SIG-M5 treated with dmso at 0.1 percent for 504 hours (cell line): ENCODE measurements at regions not wholly inside any gene's neighbourhood (a gene's known extent, or its start where the extent isn't known, plus 50 kb on each side); places are given as distances from the start of the nearest gene placed in this dataset.
"Not testable (repeated sequence)": the region's sequence is repeated elsewhere in the genome, so short reads cannot be mapped to it uniquely, and the experiment has no call there.

Experiments used
- DNase-seq: peaks from one replicate; lab custom pipeline; 2025; ENCODE audit not compliant: unreplicated experiment; lab: John Stamatoyannopoulos, UW

DNA sequence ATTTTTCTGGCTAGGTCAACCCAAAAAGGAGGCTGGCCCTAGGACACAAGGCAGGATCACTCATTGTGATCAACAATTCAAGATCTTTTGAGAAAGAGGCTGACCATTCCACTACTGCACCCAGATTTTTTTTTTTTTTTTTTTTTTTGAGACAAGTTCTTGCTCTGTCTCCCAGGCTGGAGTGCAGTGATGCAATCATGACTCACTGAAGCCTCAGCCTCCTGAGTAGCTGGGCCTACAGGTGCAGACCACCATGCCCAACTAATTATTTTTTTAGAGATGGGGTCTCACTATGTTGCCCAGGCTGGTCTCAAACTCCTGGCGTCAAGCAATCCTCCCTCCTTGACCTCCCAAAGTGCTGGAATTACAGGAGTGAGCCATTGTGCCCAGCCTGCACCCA, 265.4 kb downstream of the SOX9 start:
- DNase-seq: not testable (repeated sequence)

DNA sequence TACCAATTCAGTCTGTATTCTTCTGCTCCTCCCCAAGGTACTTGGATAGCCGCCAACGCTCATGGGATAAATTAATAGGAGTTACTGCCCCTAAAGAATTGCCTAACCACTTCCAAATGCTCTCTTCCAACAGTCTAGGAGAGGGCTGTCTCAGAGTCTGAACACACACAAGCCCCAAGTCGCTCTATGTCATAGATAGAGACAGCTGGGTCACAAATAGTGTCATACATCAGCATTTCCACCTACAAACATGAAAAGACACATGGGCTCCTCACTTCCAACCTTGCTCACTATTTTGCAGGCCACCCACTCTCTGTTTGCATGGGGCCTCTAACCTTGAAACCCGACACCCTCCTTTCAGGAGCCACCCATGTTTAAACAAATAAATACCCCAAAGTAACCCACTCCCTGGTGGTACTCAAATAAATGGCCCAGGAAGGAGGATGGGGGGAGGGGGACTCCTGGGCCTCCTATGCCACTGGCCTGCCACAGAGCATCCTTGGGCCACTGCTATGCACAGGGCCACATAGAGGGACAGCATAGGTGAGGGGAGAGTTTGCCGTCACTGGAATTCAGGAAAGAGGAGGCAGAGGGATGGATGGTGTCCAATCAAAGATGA, 265.9 kb downstream of the SOX9 start:
- DNase-seq: no peak

DNA sequence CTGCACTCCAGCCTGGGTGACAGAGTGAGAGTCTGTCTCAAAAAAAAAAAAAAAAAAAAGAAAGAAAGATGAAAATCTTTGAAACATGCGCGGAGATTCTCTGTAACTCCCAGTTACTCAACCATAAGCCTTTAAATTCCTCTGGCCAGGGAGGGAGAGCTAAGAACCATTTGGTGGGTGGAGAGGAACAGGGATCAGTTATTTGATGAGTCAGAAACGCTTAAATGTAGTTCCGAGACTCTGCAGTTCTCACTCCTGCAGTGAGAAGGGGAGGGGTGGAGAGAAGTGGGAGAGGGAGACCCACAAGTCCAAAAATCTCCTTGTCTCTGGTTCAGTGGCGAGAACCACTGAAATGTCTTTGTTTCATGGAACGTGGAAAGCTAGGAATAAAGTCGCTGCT, 266.7 kb downstream of the SOX9 start:
- no peak for DNase-seq

DNA sequence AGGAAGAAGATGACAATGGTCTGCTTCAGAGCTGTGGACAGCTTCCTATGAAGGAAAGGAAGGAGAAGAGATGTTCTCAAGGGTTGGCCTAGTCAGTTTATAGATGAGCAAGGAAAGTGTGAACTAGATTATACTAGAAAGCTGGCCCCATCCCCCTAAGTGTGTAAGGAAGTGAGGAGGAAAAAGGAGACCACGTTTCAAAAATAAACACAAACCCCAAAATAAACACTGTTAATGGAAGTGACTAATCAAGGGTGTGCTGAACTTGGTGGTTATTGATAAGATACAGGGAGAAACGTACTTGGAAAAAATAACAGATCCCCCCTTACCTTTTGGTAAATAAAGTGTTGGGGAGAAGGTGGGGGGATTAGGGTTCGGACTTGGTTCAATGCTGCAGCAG, 267.1 kb downstream of the SOX9 start:
- DNase-seq: no peak

DNA sequence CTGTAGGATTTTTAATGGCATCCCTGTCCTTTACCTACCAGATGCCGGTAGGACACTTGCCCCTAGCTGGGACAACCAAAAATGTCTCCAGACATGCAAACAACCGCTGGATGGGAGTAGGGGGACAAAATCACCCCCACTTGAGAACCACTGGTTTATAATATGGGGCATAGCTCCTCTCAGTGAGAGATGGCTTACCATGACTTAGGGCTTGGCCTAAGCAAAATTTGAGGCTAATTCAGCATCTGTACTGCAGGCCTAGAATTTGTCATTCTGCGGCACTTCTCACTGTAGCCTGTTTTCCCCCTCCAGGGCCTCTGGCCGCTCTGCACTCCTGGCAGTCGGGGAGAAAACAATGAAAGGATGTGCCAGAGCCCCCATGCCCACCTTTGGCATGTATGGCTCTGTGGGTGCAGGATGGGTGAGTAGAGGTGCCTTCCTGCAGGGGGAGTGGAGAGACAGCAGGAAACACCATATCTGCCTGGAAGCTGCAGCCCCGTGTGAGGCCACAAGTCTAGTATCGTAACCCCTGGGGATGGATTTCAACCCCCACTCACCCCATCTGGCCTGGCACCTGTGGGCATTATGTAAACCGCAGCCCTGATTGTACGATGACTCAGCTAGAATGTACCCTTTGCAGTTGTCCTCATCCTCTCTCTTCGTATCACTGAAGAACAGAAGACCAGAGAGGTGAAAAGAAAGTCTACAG, 268.1 kb downstream of the SOX9 start:
- DNase-seq: no peak

DNA sequence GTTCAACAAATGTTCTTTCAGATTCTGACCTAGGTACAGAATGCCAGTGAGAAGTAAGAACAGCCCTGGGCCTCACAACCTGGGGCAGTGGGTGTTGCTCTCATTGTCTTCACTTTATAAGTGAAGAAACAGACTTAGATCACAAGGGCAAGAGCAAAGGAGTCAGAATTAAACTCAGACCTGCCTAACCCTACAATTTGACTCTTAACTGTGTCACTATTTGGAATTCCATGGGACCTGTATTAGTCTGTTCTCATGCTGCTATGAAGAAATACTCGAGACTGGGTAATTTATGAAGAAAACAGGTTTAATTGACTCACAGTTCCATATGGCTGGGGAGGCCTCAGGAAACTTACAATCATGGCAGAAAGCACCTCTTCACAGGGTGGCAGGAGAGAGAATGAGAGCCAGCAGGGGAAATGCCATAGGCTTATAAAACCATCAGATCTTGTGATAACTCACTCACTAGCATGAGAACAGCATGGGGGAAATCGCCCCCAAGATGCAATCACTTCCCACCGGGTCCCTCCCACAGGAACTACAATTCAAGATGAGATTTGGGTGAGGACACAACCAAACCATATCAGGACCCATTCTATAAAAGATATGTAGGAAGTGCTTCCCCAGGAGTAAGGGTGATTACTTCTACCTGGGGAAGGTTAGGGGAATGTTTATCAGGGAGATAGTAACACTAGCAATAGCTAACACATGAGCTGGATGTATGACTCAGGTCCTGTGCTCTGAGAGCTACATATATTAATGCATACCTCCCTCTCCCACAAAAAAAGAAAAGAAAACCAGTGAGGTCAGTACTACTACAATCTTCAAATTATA, 270.1 kb downstream of the SOX9 start:
- no peak for DNase-seq

DNA sequence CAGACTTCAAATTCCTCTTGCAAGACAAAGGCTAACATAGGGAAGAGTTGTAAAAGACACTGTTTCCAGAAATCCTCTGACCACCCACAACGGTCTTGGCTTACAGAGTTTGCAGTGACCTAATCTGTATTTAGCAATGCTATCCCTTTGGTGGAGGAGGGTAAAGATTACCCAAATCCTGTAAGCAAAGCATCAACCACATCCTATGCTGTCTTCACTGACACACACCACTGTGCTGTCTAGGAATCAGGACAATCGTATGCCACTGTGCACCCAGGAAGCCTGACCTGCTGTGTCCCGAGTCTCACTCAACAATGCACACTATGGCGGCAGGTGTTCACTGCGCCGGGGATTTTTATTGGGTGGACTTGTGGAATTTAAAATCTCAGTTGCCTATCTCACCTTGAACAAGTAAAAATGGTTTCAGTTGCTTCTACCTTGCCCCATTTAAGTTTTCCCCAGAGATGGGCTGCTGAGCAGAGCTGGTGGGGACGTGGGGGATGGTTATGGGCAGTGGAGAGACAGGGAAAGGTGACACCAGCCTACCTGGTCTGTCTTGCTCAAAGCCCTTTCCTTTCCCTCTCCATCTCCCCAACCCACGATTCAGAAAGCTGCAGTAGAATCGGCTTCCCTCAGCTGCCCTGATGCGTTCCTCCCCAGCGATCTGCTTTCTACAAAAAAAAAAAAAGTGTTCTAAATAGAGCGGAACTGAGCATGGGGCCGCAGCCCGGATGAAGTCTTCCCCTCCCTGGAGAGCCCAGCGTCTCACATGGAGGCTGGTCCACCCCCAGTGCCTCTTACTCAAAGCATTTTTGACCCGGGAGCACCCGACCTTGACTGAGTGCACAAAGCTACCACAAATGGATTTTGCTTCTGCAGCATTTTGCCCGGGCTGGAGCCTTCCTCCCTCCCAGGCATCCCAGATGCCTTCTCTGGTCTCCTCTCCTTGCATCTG, 271.5 kb downstream of the SOX9 start:
- no peak for DNase-seq

DNA sequence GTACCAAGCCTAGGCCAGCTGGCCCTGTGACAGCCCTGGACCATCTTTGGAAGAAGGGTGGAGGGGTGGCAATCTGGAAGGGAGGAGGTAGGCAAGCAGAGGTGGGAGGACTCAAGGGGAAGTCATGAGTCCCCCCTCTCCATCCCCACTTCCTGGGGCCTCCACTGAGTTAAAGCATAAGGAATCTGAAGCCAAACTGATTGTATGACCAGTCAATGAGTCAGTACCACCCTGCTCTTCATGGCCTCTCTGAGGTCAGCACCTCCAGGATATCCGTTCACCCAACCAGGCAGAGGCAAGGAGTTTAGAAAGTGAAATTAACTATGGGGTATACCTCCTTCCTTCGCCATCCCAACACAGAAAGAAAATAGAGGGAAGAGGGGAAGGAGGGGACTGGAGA, 272.7 kb downstream of the SOX9 start:
- DNase-seq: no peak

DNA sequence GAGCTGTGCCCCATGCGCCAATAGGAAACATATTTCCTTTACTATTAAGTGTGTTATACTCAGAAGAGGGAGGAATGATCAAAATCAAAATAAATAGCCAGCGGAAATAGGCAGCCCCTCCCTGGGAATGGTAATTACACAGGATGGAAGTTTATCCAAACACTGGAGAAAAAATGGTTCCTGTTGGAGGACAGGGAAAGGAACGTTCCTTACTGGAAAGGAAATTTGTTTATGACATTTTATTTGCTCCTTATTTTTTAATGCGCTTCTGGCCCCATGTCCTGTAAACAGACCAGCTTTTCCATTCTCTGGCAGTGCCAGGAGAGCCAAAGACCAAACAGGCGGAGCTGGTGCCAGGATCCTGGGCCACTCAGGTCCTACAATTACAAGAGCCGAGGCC, 273.7 kb downstream of the SOX9 start:
- no peak for DNase-seq

DNA sequence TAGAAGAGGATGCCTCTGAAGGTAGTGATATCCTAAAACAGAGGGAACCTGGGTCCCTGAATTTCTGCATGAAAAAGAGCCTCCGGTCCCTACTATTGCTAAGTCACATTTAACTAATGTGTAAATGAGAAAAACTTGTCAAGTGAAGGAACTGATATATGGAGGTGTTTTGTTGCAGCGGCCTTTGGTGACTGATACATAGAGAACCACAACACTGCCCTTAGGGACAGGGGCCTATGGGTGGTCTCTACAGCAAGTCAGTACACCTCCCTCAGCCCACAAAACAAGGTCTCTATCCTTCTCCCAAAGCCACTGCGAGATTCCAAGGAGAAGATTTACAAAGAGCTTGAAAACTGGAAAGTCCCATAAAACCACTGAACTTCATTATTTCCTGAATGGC, 275.3 kb downstream of the SOX9 start:
- no peak for DNase-seq

DNA sequence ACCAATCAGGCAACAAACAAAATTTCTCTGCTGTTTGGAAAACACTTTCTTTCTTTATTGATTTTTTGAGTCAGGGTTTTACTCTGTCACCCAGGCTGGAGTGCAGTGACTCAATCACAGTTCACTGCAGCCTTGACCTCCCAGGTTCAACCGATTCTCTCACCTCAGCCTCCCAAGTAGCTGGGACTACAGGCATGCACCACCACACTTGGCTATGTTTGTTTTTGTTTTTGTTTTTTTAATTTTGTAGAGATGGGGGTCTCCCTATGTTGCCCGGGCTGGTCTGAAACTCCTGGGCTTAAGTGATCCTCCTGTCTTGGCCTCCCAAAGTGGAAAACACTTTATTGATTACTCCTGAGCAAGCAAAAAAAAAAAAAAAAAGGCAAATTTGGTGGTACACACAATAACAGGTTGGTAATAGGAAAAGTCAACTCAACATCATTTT, 276.4 kb downstream of the SOX9 start:
- DNase-seq: no peak

DNA sequence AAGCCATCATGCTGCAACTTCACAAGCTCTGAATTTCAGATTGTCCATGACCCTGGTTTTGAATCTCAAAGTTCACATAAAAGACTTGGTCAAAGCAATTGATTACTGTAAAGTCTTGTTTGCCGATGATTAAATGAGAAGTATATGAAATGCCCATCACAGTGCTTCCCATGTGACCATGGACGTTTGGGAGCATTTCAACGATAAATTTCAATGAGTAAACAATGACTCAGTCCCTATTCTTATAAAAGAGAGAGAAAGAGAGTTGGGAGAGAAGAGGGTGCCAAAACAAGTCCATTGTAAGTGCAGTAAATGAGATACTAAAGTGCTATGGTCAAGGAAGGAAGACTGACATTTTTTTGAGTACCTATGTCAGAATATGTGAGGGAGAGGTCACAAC, 276.9 kb downstream of the SOX9 start:
- DNase-seq: no peak

DNA sequence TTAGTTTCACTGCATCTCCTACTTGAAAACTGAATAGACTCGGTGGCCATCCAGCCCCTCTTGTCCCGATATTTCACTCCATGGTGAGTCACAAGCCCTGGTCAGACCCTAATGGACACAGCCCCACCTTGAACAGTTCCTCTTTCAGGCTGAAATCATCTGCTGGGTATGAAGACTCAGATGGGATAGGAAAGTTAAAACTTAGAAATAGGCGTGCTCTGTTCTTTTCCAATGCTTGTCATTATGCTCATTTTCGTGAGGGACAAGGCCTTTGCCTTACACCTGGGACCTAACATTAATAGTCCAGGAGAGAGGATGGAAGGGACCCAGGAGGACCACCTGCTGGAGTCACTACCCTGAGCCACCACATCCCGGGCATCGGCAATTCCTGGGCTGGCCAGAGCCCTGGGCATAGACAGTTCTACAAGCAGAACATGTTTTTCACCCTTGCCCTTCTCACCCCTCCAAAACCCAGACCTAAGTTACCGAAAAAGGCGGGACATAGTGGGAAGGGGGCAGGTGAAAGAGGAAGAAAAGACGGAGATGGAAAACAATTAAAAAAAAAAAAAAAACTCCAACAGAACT, 278.3 kb downstream of the SOX9 start:
- no peak for DNase-seq

DNA sequence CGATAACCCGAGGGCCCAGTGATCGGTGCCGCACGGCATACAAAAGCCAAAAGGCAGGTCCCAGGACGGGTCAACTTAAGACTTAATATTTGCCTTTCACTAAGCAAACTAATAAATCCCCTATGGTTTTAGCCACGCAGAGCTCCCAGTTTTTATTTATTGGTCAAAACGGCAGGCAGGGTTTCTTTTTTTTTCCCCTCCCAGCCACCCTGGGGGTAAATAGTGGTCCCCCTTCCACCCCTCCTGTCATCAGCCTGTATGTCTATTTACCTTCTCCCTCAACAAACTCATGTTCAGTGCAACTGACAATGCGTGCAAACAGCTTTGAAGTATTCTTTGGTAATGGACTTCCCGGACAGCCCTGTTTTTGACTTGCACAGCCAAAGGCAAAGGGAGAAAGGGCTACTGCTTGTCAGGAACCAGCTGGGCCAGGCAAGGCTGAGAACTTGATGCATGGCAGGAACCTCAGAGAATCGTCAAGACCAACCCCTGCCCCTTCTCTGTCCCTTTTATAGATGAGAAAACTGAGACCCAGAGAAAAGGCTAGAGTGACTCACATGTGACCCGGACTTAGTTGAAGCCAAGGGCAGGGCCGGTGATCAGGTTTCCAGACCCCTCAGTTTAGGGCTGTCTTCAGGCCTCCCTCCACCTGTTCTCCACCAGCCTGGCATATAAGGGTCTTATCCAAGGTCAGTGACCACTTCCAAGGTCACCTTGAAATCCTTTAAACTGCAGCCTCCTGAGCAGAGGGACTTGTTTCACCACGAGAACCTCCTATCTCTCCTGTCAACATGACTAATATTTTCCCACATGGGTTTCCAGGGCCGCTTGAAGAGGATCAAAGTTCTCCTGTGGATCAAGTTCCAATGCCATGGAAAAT, 279.0 kb downstream of the SOX9 start:
- no peak for DNase-seq

DNA sequence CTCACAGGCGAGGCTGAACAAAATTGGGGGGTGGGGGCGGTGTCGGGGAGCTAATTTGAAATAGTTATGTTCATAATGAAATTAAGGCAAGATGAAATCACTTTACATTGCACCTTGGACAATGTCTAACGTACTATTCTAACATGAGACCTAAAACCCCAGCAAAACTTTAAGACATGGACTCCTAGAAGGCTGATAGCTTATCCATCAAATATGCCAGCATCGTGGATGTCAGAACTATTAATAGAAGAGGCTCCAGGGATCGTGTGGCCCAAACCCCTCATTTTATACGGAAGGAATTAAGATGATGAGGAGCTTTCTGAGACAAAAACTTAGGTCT, 279.6 kb downstream of the SOX9 start:
- DNase-seq: no peak

DNA sequence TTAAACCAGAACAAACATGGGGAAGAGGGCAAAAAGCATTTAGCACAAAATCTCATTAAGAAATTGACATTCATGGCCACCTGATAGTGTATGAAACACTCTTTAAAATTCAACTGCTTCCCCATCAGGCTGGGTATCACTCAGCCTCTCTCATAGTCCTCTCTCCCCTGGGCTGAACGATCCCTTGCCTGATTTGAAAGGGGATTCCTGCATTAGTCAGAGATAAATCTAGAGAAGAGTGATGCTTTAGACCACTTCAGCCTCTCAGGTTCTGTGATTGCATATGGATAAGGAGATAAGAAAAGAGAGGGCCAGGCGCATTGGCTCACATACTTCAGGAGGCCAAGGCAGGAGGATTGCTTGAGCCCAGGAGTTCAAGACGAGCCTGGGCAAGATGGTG, 280.0 kb downstream of the SOX9 start:
- DNase-seq: no peak

DNA sequence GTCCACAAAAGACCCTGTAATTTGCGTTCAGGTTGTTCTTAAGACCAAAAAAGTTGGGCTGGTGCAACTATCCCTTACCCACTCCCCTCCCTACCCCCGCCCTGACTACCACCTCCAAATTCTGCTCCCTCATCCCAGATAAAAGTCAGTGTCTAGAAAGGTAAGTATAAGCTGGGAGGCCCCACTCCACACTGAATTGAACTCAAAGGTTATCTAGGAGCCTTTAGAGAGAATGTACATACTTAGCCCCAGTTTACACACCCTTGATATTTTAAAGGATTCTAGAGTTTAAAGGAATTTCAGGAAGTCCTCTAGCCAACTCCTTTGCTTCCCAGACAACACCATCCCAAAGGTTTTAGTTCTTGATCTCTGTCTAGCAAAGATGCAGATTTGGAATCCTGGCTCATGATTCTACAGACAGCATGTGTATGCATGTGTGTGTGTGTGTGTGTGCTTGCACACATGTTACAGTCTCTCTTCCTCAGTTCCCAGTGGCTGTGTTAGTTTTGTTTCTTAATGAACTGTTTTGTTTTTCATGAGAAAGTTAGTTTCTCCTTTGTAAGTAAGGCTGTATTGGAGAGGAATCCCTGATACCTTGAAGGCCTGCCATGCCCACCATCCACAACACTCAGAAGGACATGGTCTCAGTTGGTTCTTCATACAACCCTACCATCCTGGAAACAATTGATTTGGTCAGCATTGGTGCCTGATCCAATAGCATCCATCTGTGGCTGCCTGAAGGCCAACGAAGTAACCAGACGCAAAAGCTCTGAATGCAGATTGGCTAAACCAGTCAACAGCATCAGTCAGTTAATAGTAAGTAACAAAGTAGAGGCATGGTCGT, 281.3 kb downstream of the SOX9 start:
- no peak for DNase-seq

DNA sequence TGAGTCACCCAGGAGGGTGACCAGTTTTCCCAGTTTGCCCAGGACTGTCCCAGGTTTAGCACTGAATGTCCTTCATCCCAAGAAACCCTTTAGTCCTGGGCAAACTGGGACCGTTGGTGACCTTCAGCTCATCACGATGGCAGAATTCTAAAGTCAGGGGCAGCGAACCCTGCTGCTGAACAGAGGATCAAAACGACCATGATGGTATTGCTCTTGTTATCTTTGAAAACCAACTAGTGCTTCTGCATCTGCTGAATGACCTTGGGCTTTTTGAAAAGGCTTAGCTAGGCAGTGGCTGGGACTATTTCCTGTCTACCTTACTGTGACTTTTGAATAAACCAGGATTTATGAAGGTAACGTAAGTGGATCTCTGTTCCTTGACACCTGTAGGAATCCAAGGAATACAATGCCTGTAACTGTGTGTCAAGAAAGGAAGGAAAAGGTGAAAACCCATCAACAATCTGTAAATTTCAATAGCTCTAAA, 281.9 kb downstream of the SOX9 start:
- no peak for DNase-seq

DNA sequence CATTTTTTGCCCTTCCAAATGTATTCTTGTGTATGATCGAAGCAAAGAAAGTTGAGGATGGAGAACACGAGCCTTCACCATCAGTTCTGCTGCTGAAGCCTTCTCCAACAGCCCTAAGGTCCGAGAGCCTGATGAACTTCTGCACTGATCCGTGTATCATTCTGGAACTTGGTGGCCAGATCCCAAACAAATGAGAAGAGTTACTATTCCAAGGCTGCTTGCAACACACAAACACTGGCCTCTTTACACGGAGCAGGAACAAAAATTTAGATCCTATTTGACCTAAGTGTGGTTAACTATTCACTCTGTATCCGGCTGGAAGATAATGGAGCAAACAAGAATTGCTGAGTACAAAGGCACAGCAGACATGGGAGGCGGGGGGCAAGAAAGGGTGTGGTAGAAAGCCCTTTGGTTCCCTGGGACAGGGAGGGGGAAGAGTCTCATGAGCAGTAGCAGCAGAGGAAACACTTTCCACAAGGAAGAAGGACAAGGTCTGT, 282.9 kb downstream of the SOX9 start:
- no peak for DNase-seq
